ENCODE measurements at regions not wholly inside any gene's neighbourhood (a gene's known extent, or its start where the extent isn't known, plus 50 kb on each side); places are given as distances from the start of the nearest gene placed in this dataset.

GRCh38 chr2:60706021-60706420, 50.0 kb upstream of the PAPOLG start:
- Histone ChIP-seq H3K27me3 (no peaks in the 10 kb centered on the region), H3K4me3 (no peak overlapping the region), H3K36me3 (no peaks in the 10 kb centered on the region), H3K9me3 (no peaks in the 10 kb centered on the region), H3K4me1 (no peaks in the 10 kb centered on the region), H3K27ac (no peak overlapping the region)
- FAIRE-seq, result no peak
- no peak for TF ChIP-seq CTCF (IDR thresholded peaks at IDR 0.05)
- intact Hi-C loops (cut with DNase I), result loop anchor here in 1 of 3 donors (5.0 kb wide), 1 partner anchor 296 kb away; no protein-coding TSS in a partner anchor
- 37 to 45% methylated on average over 4 of the region's 4 CpGs for WGBS, 2 donors
- no peak for ATAC-seq
- DNase-seq, result no peak

Data from pancreas (tissue), 10 donors.